K562 (cell line): ENCODE measurements at regions not wholly inside any gene's neighbourhood (a gene's known extent, or its start where the extent isn't known, plus 50 kb on each side); places are given as distances from the start of the nearest gene placed in this dataset.

Experiments used
- ARID4B ChIP-seq: sonication (generic); formaldehyde crosslinking; IDR thresholded peaks from 2 replicates; pipeline ENCODE4 v1.8.0; 2022; ENCODE audit warnings: mild to moderate bottlenecking, missing genetic modification reagents
- BACH1 ChIP-seq: fragments of 200-800 bp; sonication (Bioruptor generic); IDR thresholded peaks from 2 replicates; pipeline ENCODE4 v1.6.1; 2016; ENCODE audit warnings: missing genetic modification characterization, missing compliant biosample characterization
- E2F3 ChIP-seq: fragments of 250-450 bp; sonication (Bioruptor Pico); IDR thresholded peaks from 2 replicates; pipeline ENCODE4 v1.4.0; 2020; ENCODE audit warnings: mild to moderate bottlenecking
- FOXJ3 ChIP-seq: sonication (generic); formaldehyde crosslinking; IDR thresholded peaks from 2 replicates; pipeline ENCODE4 v1.4.0; 2020; ENCODE audit warnings: mild to moderate bottlenecking, missing genetic modification reagents
- GABPB1 ChIP-seq: sonication (generic); formaldehyde crosslinking; IDR thresholded peaks from 2 replicates; pipeline ENCODE4 v1.8.0; 2022; ENCODE audit warnings: mild to moderate bottlenecking, missing genetic modification reagents
- HCFC1 ChIP-seq: IDR thresholded peaks from 2 replicates; pipeline ENCODE4 v1.6.1; 2012; ENCODE audit warnings: low read depth, low read length, improper control_type of control experiment
- NR2C2 ChIP-seq, 2 experiments: fragments of 200-800 bp in 1 of 2; sonication (Bioruptor generic) in 1 of 2; sonication (generic) in 1 of 2; formaldehyde crosslinking in 1 of 2; IDR thresholded peaks; 2 replicates each; pipeline versions ENCODE4 v1.6.1 to v1.8.0; 2016 to 2022; ENCODE audit warnings: mild to moderate bottlenecking in 1 of 2, missing compliant biosample characterization in 1 of 2, missing genetic modification characterization in 1 of 2, missing genetic modification reagents in 1 of 2
- POLR2G ChIP-seq: fragments of 200-400 bp; formaldehyde crosslinking; IDR thresholded peaks from 2 replicates; pipeline ENCODE4 v1.6.1; 2017; ENCODE audit warnings: low read depth, mild to moderate bottlenecking, antibody characterized with exemption, low read length, moderate library complexity
- SNIP1 ChIP-seq: fragments of 450-650 bp; IDR thresholded peaks from 2 replicates; pipeline ENCODE4 v1.7.1; 2017; ENCODE audit warnings: low read depth, mild to moderate bottlenecking
- ZKSCAN3 ChIP-seq: fragments of 250-450 bp; sonication (Bioruptor Pico); IDR thresholded peaks from 2 replicates; pipeline ENCODE4 v1.4.0; 2020
- ZNF165 ChIP-seq: fragments of 250-450 bp; sonication (Bioruptor Pico); IDR thresholded peaks from 2 replicates; pipeline ENCODE4 v1.4.0; 2020; ENCODE audit warnings: borderline replicate concordance
- ZNF79 ChIP-seq: fragments of 250-450 bp; sonication (Bioruptor Pico); IDR thresholded peaks from 2 replicates; pipeline ENCODE4 v1.4.0; 2020; ENCODE audit warnings: low read depth, mild to moderate bottlenecking, moderate library complexity

- TF ChIP-seq ARID4B (CRISPR knock-in tag) = no peak
- no peak for TF ChIP-seq GABPB1 (CRISPR knock-in tag)
- no peak for TF ChIP-seq HCFC1
- TF ChIP-seq BACH1 (tag) = no peak
- TF ChIP-seq ZKSCAN3 (CRISPR knock-in tag) = no peak
- no peak for TF ChIP-seq ZNF79
- TF ChIP-seq ZNF165 (CRISPR knock-in tag) = no peak
- TF ChIP-seq POLR2G = no peak
- no peak for TF ChIP-seq E2F3 (CRISPR knock-in tag)
- no peak for TF ChIP-seq SNIP1
- no peak for TF ChIP-seq FOXJ3 (CRISPR knock-in tag)
- TF ChIP-seq NR2C2 (CRISPR knock-in tag; IDR thresholded peaks at IDR 0.05) = no peak
- no peak for TF ChIP-seq NR2C2 (tag; IDR thresholded peaks at IDR 0.05)
- TF ChIP-seq, all 486 proteins: peak for 0
Observed at GRCh38 chr5:67978171-67978570, 237.4 kb upstream of the PIK3R1 start (continued).
